MM.1S (cell line): ENCODE measurements at regions not wholly inside any gene's neighbourhood (a gene's known extent, or its start where the extent isn't known, plus 50 kb on each side); places are given as distances from the start of the nearest gene placed in this dataset.
"Not testable (repeated sequence)": the region's sequence is repeated elsewhere in the genome, so short reads cannot be mapped to it uniquely, and the experiment has no call there.

Experiments
- DNase-seq: peaks from one replicate; pipeline ENCODE4 v3.0.0-alpha.2; 2015
- H2AFZ ChIP-seq: fragments of 300-600 bp; sonication (generic); 2 replicates; pipeline ENCODE4 v1.6.0; 2016; ENCODE audit warnings: antibody characterized with exemption, low read length
- H3F3A ChIP-seq: fragments of 300-600 bp; sonication (generic); 2 replicates; pipeline ENCODE4 v1.6.1; 2016; ENCODE audit warnings: mild to moderate bottlenecking, antibody characterized with exemption, low read length, moderate library complexity, mixed read lengths; ENCODE audit not compliant: insufficient read depth
- H3K27ac ChIP-seq: fragments of 300-600 bp; sonication (generic); 2 replicates; pipeline ENCODE4 v1.5.1; 2016; ENCODE audit warnings: mild to moderate bottlenecking, low read length
- H3K27me3 ChIP-seq: fragments of 300-600 bp; sonication (generic); replicated peaks from 2 replicates; pipeline ENCODE4 v1.6.0; 2016; ENCODE audit warnings: low read length; ENCODE audit not compliant: insufficient read depth
- H3K36me3 ChIP-seq: fragments of 300-600 bp; sonication (generic); replicated peaks from 2 replicates; pipeline ENCODE4 v1.6.1; 2016; ENCODE audit warnings: mild to moderate bottlenecking, low read length, mixed read lengths; ENCODE audit not compliant: insufficient read depth
- H3K4me1 ChIP-seq: fragments of 300-600 bp; sonication (generic); 2 replicates; pipeline ENCODE4 v1.6.1; 2016; ENCODE audit warnings: low read length, mixed read lengths
- H3K4me2 ChIP-seq: fragments of 300-600 bp; sonication (generic); 2 replicates; pipeline ENCODE4 v1.6.0; 2016; ENCODE audit warnings: low read depth, low read length
- H3K4me3 ChIP-seq: fragments of 300-600 bp; sonication (generic); 2 replicates; pipeline ENCODE4 v1.5.1; 2016; ENCODE audit warnings: low read length, mixed read lengths
- H3K79me2 ChIP-seq: fragments of 300-600 bp; sonication (generic); 2 replicates; pipeline ENCODE4 v1.6.1; 2016; ENCODE audit warnings: mixed run types, low read length, mixed read lengths
- H3K9ac ChIP-seq: fragments of 300-600 bp; sonication (generic); 2 replicates; pipeline ENCODE4 v1.6.1; 2016; ENCODE audit warnings: low read length, mixed read lengths
- H3K9me2 ChIP-seq: fragments of 300-600 bp; sonication (generic); replicated peaks from 2 replicates; pipeline ENCODE4 v1.6.1; 2016; ENCODE audit warnings: mild to moderate bottlenecking, low read length, mixed read lengths; ENCODE audit not compliant: insufficient read depth
- H3K9me3 ChIP-seq: fragments of 300-600 bp; sonication (generic); replicated peaks from 2 replicates; pipeline ENCODE4 v1.6.1; 2016; ENCODE audit warnings: mild to moderate bottlenecking, low read length, mixed read lengths; ENCODE audit not compliant: insufficient read depth
- H4K20me1 ChIP-seq: fragments of 300-600 bp; sonication (generic); 2 replicates; pipeline ENCODE4 v1.6.1; 2016; ENCODE audit warnings: mild to moderate bottlenecking, low read length, moderate library complexity, mixed read lengths; ENCODE audit not compliant: insufficient read depth
- EZH2 ChIP-seq: fragments of 300-600 bp; sonication (generic); optimal IDR thresholded peaks from 2 replicates; pipeline ENCODE3; 2017; ENCODE audit warnings: low read depth, mild to moderate bottlenecking, antibody characterized with exemption, low read length, mixed read lengths
- EZH2phosphoT487 ChIP-seq: fragments of 300-600 bp; sonication (generic); IDR thresholded peaks from 2 replicates; pipeline ENCODE4 v1.6.1; 2018; ENCODE audit warnings: antibody characterized with exemption, low read length
- TF ChIP-seq, protein P1 (sequence below): fragments of 300-600 bp; sonication (generic); IDR thresholded peaks from 2 replicates; pipeline ENCODE4 v1.5.1; 2016; ENCODE audit warnings: antibody characterized with exemption, low read length, mixed read lengths

DNA sequence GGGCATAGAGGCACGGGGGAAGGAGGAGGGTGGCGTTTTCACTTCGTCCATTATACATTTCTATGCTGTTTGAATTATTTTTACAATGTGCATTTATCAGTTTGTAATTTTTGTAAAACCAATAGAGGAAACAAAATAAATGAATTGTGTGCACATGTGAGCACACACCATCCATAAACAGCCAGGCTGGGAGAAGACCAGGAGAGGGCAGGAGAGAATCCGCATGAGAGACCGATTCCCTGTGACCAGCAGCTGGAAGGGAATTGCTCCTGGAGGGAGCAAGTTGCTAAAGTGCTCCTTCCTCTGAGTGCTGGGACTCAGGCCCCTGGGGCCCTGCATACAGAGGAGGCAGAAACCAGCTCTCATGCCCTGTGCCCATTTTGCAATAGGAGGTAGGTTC is 126.0 kb downstream of the ABCC12 start:
- Histone ChIP-seq H3K79me2 (no peaks in the 10 kb centered on the region), H3K4me2 (no peak overlapping the region), H3K9ac (no peak overlapping the region), H3K9me2 (no peaks in the 10 kb centered on the region), H3K4me3 (no peak overlapping the region), H3K4me1 (no peaks in the 10 kb centered on the region), H3F3A (no peaks in the 10 kb centered on the region), H3K36me3 (no peaks in the 10 kb centered on the region), H4K20me1 (no peaks in the 10 kb centered on the region), H3K9me3 (no peaks in the 10 kb centered on the region), H3K27me3 (no peaks in the 10 kb centered on the region), H2AFZ (no peak overlapping the region), H3K27ac (no peak overlapping the region)
- TF ChIP-seq EZH2phosphoT487 (no peak), EZH2 (no peak)
- TF ChIP-seq, protein P1, sequence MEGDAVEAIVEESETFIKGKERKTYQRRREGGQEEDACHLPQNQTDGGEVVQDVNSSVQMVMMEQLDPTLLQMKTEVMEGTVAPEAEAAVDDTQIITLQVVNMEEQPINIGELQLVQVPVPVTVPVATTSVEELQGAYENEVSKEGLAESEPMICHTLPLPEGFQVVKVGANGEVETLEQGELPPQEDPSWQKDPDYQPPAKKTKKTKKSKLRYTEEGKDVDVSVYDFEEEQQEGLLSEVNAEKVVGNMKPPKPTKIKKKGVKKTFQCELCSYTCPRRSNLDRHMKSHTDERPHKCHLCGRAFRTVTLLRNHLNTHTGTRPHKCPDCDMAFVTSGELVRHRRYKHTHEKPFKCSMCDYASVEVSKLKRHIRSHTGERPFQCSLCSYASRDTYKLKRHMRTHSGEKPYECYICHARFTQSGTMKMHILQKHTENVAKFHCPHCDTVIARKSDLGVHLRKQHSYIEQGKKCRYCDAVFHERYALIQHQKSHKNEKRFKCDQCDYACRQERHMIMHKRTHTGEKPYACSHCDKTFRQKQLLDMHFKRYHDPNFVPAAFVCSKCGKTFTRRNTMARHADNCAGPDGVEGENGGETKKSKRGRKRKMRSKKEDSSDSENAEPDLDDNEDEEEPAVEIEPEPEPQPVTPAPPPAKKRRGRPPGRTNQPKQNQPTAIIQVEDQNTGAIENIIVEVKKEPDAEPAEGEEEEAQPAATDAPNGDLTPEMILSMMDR, result no peak
- no peak for DNase-seq

DNA sequence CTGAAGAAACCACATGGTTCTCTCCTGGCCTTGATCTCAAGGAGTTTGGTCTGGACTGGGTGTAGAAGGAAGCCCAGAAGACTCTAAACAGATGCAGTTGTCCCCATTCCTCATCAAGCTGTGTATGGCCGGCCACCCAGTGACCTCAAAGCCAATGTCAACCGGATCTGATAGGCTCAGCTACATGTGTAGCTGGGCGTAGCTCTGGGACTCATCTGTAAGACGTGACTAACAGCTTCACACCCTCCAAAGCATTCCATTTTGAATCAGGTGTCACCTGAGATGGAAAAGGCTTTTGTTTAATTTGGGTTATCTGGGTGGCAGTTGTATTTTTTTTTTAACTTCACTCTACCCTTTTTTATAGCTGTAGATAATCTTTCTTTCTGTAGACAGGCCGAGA is 130.4 kb downstream of the ABCC12 start:
- Histone ChIP-seq H3K4me2 (no peak overlapping the region), H3K36me3 (no peaks in the 10 kb centered on the region), H3K27ac (no peak overlapping the region), H3K9me2 (no peaks in the 10 kb centered on the region), H3F3A (no peaks in the 10 kb centered on the region), H4K20me1 (no peaks in the 10 kb centered on the region), H3K9ac (no peak overlapping the region), H3K4me1 (no peaks in the 10 kb centered on the region), H3K4me3 (no peak overlapping the region), H3K79me2 (no peaks in the 10 kb centered on the region), H2AFZ (no peak overlapping the region), H3K27me3 (no peaks in the 10 kb centered on the region), H3K9me3 (no peaks in the 10 kb centered on the region)
- TF ChIP-seq EZH2, result no peak
- TF ChIP-seq, protein P1, result no peak
- no peak for TF ChIP-seq EZH2phosphoT487
- no peak for DNase-seq

DNA sequence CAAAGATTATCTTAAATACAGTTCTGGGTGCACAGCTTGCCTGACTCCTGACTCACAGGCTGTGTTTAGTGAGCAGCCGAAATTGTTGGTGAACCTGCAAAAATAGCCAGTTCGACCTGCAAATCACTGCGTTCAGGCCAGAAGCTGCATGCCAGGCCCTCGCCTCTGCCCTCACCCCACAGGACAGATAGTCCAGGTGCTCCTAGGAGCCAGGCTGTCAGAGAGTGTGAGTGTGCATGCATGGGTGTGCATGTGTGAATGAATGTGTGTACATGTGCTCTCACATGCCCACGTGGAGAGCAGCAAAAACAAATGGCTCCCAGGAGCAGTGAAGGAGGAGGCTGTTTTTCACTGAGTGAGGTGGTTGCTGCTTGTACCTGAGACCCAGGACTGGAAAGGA is 131.8 kb downstream of the ABCC12 start:
- Histone ChIP-seq H3K27me3 (no peaks in the 10 kb centered on the region), H3K9me2 (no peaks in the 10 kb centered on the region), H3F3A (no peaks in the 10 kb centered on the region), H3K4me1 (no peaks in the 10 kb centered on the region), H3K36me3 (no peaks in the 10 kb centered on the region), H3K9ac (no peak overlapping the region), H4K20me1 (no peaks in the 10 kb centered on the region), H3K4me3 (no peak overlapping the region), H2AFZ (no peak overlapping the region), H3K79me2 (no peaks in the 10 kb centered on the region), H3K9me3 (no peaks in the 10 kb centered on the region), H3K27ac (no peak overlapping the region), H3K4me2 (no peak overlapping the region)
- DNase-seq, result no peak
- TF ChIP-seq EZH2phosphoT487, result no peak
- TF ChIP-seq, protein P1, result no peak
- no peak for TF ChIP-seq EZH2

GRCh38 chr16:48022496-48022895 is 133.3 kb downstream of the ABCC12 start:
- H3K27me3 ChIP-seq, result no peaks in the 10 kb centered on the region
- H3F3A ChIP-seq, result no peaks in the 10 kb centered on the region
- H3K4me1 ChIP-seq, result no peaks in the 10 kb centered on the region
- no peaks in the 10 kb centered on the region for H4K20me1 ChIP-seq
- no peak overlapping the region for H3K4me2 ChIP-seq
- DNase-seq, result no peak
- H3K9ac ChIP-seq, result no peak overlapping the region
- H3K36me3 ChIP-seq, result no peaks in the 10 kb centered on the region
- H3K9me2 ChIP-seq, result no peaks in the 10 kb centered on the region
- H3K79me2 ChIP-seq, result no peaks in the 10 kb centered on the region
- TF ChIP-seq, protein P1, result no peak
- TF ChIP-seq EZH2 (no peak), EZH2phosphoT487 (no peak)
- no peak overlapping the region for H3K27ac ChIP-seq
- no peaks in the 10 kb centered on the region for H3K9me3 ChIP-seq
- H2AFZ ChIP-seq, result no peak overlapping the region
- H3K4me3 ChIP-seq, result no peak overlapping the region

DNA sequence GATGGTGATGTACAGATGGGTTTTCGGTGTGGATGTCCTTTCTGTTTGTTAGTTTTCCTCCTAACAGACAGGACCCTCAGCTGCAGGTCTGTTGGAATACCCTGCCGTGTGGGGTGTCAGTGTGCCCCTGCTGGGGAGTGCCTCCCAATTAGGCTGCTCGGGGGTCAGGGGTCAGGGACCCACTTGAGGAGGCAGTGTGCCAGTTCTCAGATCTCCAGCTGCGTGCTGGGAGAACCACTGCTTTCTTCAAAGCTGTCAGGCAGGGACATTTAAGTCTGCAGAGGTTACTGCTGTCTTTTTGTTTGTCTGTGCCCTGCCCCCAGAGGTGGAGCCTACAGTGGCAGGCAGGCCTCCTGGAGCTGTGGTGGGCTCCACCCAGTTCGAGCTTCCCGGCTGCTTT is 135.2 kb downstream of the ABCC12 start:
- H3K36me3 ChIP-seq, H3K27ac ChIP-seq, DNase-seq, H2AFZ ChIP-seq, H3K4me3 ChIP-seq, H3K27me3 ChIP-seq, H3K79me2 ChIP-seq, H3K9me2 ChIP-seq, H3K9me3 ChIP-seq, H3K4me1 ChIP-seq, H4K20me1 ChIP-seq, H3K9ac ChIP-seq, H3F3A ChIP-seq, H3K4me2 ChIP-seq: not testable (repeated sequence)
